Ovary (tissue), 7 donors: ENCODE measurements at regions not wholly inside any gene's neighbourhood (a gene's known extent, or its start where the extent isn't known, plus 50 kb on each side); places are given as distances from the start of the nearest gene placed in this dataset.

Source experiments
- DNase-seq, 5 donors: peaks; one replicate each; pipeline ENCODE4 v3.0.0-alpha.2; 2019 to 2020
- H3K27ac ChIP-seq, 2 donors: fragments of 200-600 bp; one replicate each; pipeline versions ENCODE4 v1.5.1 to v1.8.0; 2019 to 2022
- H3K27me3 ChIP-seq: fragments of 200-600 bp; one replicate; pipeline ENCODE4 v1.8.0; 2022
- H3K36me3 ChIP-seq: fragments of 200-600 bp; sonication (generic); one replicate; pipeline ENCODE4 v1.5.1; 2019
- H3K4me1 ChIP-seq: one replicate; pipeline ENCODE4 v1.8.1; 2013; ENCODE audit warnings: mild to moderate bottlenecking, moderate library complexity; ENCODE audit not compliant: insufficient read depth
- H3K4me3 ChIP-seq: fragments of 200-600 bp; sonication (generic); one replicate; pipeline ENCODE4 v1.5.1; 2017
- H3K9me3 ChIP-seq, 2 donors: fragments of 200-600 bp in 1 of 2; sonication (generic) in 1 of 2; one replicate each; pipeline versions ENCODE4 v1.5.1 to v1.8.1; 2013 to 2019; ENCODE audit warnings: mild to moderate bottlenecking in 1 of 2, moderate library complexity in 1 of 2
- CTCF ChIP-seq, 3 donors: fragments of 450-650 bp in 2 of 3; fragments of 200-600 bp in 1 of 3; IDR thresholded peaks; one replicate each; pipeline versions ENCODE4 v1.5.1 to v1.8.0; 2016 to 2022; ENCODE audit warnings: antibody characterized with exemption in 3 of 3, mild to moderate bottlenecking in 1 of 3
- EP300 ChIP-seq: sonication (generic); formaldehyde crosslinking; IDR thresholded peaks from one replicate; pipeline ENCODE4 v1.6.1; 2017; ENCODE audit warnings: antibody characterized with exemption
- POLR2A ChIP-seq: fragments of 450-650 bp; IDR thresholded peaks from one replicate; pipeline ENCODE4 v1.6.1; 2017; ENCODE audit warnings: antibody characterized with exemption, mild to moderate bottlenecking, moderate library complexity
- WGBS, 3 donors: extraction: QIAGEN DNeasy Blood & Tissue Kit in 1 of 3; methylation state at CpG; one replicate each; pipeline versions ENCODE4 v1.1.5 to v1.1.7; 2013 to 2017; 5-methylcytosine and 5-hydroxymethylcytosine counted together
- intact Hi-C, 4 donors: fragments of 100-400 bp; cut with DNase I; formaldehyde crosslinking; loops; one replicate each; pipeline versions ENCODE4 v1.11.0 to v1.15.1; 2022 to 2023
- donor health status: DM: no; HTN: no; CAD: no; lungs with moderate emphysema.
- donor health status: DM: no; HTN: no; CAD: no.
- donor health status: Bipolar disorder and iron deficiency.
- donor health status: DM: no; HTN: no; CAD: no.
- donor health status: DM: yes; HTN: yes; CAD: no.

- no peaks in the 10 kb centered on the region for H3K4me1 ChIP-seq
- H3K4me3 ChIP-seq: no peak overlapping the region
- intact Hi-C loops: loop anchor here in 1 of 4 donors (10.0 kb wide), 1 partner anchor 306 kb away; the partner anchor contains the start of genes LARP7 and ZGRF1
- H3K27ac ChIP-seq: no peak overlapping the region
- H3K27me3 ChIP-seq: no peaks in the 10 kb centered on the region
- H3K36me3 ChIP-seq: no peaks in the 10 kb centered on the region
- H3K9me3 ChIP-seq: no peaks in the 10 kb centered on the region
- TF ChIP-seq EP300 (no peak), CTCF (IDR thresholded peaks at IDR 0.05) (no peak), POLR2A (no peak)
- no peak for DNase-seq
These were observed 109.1 kb upstream of the ANK2 start for GRCh38 chr4:112940336-112940735.

DNA sequence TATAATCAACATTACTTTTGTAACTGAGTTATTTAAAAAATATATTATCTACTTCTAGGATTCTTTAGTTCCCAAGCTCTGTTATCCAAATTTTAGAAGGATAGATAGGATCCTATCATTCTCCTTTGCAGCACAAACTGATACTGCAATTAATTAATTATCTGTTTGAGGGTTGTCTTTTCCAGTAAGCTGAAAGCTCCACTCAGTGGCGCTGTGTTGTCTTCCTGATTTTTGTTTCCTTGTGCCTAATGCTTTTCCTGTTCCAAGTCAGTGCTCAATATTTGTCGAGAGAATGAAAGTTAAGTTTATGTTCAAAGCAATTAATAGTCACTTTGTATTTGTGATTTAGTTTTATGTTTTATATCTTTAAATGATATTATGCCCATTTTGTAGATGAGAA lies 107.4 kb upstream of the ANK2 start:
- no peaks in the 10 kb centered on the region for H3K4me1 ChIP-seq
- no peak for DNase-seq
- H3K9me3 ChIP-seq: no peaks in the 10 kb centered on the region
- TF ChIP-seq CTCF (IDR thresholded peaks at IDR 0.05) (no peak), POLR2A (no peak), EP300 (no peak)
- no peaks in the 10 kb centered on the region for H3K36me3 ChIP-seq
- 86 to 95% (median 90%) methylated on average over 2 of the region's 2 CpGs for WGBS, 3 donors
- no peaks in the 10 kb centered on the region for H3K27me3 ChIP-seq
- H3K27ac ChIP-seq: no peak overlapping the region
- intact Hi-C loops: loop anchor here in 1 of 4 donors (10.0 kb wide), 1 partner anchor 307 kb away; the partner anchor contains the start of genes LARP7 and ZGRF1
- no peak overlapping the region for H3K4me3 ChIP-seq

DNA sequence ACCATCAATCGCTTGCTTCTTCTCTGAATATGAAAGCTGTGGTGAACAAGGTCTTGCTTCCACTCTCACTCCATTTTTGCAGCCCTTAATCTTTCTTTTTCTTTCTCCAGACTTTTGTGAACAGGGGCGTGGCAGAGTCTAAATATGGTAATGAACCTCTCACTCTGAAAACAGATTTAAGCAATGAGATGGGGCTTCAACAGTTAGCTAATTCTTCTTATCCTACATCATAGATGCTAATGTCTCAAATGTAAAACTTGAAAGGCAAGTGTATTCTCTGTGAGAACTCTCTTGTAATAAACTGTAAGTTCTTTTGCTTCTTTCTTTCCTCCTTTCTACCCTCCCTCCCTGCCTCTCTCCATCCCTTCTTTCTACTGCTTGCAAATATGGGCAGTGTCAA lies 106.5 kb upstream of the ANK2 start:
- H3K27ac ChIP-seq: no peak overlapping the region

DNA sequence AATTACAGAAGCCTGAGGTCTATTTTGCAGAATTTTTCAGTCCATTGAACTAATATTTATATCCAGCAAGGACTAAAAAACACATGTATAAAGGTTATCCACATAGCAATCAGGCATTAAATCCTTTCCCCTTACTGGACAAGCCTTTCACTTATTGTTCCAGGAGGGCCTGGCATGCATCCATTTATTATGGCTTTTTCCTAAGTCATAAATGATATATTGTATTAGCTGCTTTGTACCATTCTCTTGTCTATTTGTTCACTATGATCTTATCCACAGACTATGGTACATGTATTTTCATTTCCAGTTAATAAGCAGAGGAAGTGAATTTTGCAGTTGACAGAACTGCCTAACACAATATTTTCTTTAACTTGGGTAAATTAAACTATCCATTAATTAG lies 105.4 kb upstream of the ANK2 start:
- H3K27me3 ChIP-seq: no peaks in the 10 kb centered on the region
- no peak for DNase-seq
- no peaks in the 10 kb centered on the region for H3K36me3 ChIP-seq
- intact Hi-C loops: loop anchor here in 1 of 4 donors (10.0 kb wide), 1 partner anchor 309 kb away; the partner anchor contains the start of genes LARP7 and ZGRF1
- no peaks in the 10 kb centered on the region for H3K4me1 ChIP-seq
- no peak overlapping the region for H3K27ac ChIP-seq
- no peaks in the 10 kb centered on the region for H3K9me3 ChIP-seq
- no peak for TF ChIP-seq CTCF (IDR thresholded peaks at IDR 0.05)
- no peak for TF ChIP-seq EP300
- no peak for TF ChIP-seq POLR2A
- H3K4me3 ChIP-seq: no peak overlapping the region

More for the DNA sequence above, 106.5 kb upstream of the ANK2 start:
- no peak for DNase-seq
- 91 to 94% (median 92%) methylated on average over 2 of the region's 2 CpGs for WGBS, 3 donors
- H3K27me3 ChIP-seq: no peaks in the 10 kb centered on the region
- no peaks in the 10 kb centered on the region for H3K9me3 ChIP-seq
- H3K36me3 ChIP-seq: no peaks in the 10 kb centered on the region
- no peak overlapping the region for H3K4me3 ChIP-seq
- no peaks in the 10 kb centered on the region for H3K4me1 ChIP-seq
- intact Hi-C loops: loop anchor here in 1 of 4 donors (10.0 kb wide), 1 partner anchor 308 kb away; the partner anchor contains the start of genes LARP7 and ZGRF1
- no peak for TF ChIP-seq CTCF (IDR thresholded peaks at IDR 0.05)
- no peak for TF ChIP-seq EP300
- no peak for TF ChIP-seq POLR2A
